ENCODE measurements at regions not wholly inside any gene's neighbourhood (a gene's known extent, or its start where the extent isn't known, plus 50 kb on each side); places are given as distances from the start of the nearest gene placed in this dataset.

DNA sequence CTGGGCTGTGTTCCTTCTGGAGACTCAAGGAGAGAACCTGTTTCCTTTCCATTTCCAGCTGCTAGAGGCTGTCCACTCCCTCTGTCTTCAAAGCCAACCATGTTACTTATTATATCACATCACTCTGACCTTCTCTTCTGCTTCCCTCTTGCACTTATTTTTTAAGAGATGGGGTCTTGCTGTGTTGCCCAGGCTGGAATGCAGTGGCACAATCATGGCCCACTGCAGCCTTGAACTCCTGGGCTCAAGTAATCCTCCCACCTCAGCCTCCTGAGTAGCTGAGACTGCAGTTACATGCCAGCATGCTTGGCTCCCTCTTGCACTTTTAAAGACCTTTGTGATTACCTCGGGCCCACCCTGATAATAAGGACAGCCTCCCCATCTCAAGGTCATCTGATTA is 160.0 kb upstream of the DTNBP1 start:
- Mint-ChIP-seq H3K4me3 (no peak overlapping the region), H3K27me3 (ENCODE audit: low read depth) (peaks cover 4% of the 10 kb centered on the region), H3K27ac (no peak overlapping the region), H3K36me3 (no peaks in the 10 kb centered on the region), H3K4me1 (peaks cover 6% of the 10 kb centered on the region), H3K9me3 (no peaks in the 10 kb centered on the region)
- peak in 1 of 2 experiments; percentile 13 for DNase-seq (ENCODE audit: low spot score in 2 of 2, unreplicated experiment in 2 of 2)
- TF ChIP-seq, protein P1, sequence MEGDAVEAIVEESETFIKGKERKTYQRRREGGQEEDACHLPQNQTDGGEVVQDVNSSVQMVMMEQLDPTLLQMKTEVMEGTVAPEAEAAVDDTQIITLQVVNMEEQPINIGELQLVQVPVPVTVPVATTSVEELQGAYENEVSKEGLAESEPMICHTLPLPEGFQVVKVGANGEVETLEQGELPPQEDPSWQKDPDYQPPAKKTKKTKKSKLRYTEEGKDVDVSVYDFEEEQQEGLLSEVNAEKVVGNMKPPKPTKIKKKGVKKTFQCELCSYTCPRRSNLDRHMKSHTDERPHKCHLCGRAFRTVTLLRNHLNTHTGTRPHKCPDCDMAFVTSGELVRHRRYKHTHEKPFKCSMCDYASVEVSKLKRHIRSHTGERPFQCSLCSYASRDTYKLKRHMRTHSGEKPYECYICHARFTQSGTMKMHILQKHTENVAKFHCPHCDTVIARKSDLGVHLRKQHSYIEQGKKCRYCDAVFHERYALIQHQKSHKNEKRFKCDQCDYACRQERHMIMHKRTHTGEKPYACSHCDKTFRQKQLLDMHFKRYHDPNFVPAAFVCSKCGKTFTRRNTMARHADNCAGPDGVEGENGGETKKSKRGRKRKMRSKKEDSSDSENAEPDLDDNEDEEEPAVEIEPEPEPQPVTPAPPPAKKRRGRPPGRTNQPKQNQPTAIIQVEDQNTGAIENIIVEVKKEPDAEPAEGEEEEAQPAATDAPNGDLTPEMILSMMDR (IDR thresholded peaks at IDR 0.05; ENCODE audit: unreplicated experiment), result no peak

DNA sequence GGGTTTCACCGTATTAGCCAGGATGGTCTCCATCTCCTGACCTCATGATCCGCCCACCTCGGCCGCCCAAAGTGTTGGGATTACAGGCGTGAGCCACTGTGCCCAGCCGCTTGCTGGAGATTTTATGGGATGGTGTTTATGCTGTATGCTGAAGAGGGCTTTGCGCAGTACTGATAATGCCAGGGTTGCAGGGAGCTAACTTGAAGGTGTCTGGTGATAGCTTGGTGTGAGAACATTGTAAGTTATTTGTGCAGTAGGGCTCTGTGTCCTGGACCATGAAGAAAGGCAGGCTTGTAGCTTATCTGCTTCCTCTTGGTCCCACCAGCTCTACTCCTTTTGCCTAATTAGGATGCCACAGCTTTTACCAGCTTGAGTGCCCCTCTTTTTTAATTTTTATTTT is 157.0 kb upstream of the DTNBP1 start:
- Mint-ChIP-seq H3K27ac (no peak overlapping the region), H3K36me3 (peaks cover 5% of the 10 kb centered on the region), H3K9me3 (peaks cover 7% of the 10 kb centered on the region)

DNA sequence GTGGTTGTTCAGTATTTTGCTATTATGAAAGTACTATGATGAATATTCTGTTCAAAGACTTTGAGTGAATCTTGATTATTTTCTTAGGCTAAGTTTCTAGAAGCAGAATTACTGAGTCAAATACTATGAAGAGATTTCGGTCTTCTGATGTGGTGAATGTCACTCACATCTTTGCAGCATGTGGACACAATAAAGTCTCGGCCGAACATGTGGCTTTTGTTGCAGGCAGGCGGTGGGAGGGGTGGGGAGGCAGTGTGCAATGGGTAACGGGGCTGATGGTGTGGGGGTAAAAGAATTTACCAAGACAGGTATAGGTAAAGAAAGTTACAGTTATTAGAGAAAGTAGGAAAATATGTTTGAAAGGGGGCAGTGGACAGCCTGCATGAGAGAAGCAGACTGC is 156.4 kb upstream of the DTNBP1 start:
- Mint-ChIP-seq H3K27ac (no peak overlapping the region), H3K4me1 (peaks cover 8% of the 10 kb centered on the region), H3K27me3 (ENCODE audit: low read depth) (peaks cover 4% of the 10 kb centered on the region), H3K9me3 (peaks cover 7% of the 10 kb centered on the region), H3K4me3 (no peak overlapping the region), H3K36me3 (peaks cover 5% of the 10 kb centered on the region)
- TF ChIP-seq, protein P1 (IDR thresholded peaks at IDR 0.05; ENCODE audit: unreplicated experiment), result no peak
- peak in 1 of 2 experiments; percentile 1 for DNase-seq (ENCODE audit: low spot score in 2 of 2, unreplicated experiment in 2 of 2)

More for the DNA sequence above, 157.0 kb upstream of the DTNBP1 start:
- Mint-ChIP-seq H3K4me1 (peaks cover 8% of the 10 kb centered on the region), H3K27me3 (ENCODE audit: low read depth) (peaks cover 5% of the 10 kb centered on the region), H3K4me3 (no peak overlapping the region)
- DNase-seq (ENCODE audit: low spot score in 2 of 2, unreplicated experiment in 2 of 2), result peak in 1 of 2 experiments; percentile 11
- TF ChIP-seq, protein P1 (IDR thresholded peaks at IDR 0.05; ENCODE audit: unreplicated experiment), result no peak

DNA sequence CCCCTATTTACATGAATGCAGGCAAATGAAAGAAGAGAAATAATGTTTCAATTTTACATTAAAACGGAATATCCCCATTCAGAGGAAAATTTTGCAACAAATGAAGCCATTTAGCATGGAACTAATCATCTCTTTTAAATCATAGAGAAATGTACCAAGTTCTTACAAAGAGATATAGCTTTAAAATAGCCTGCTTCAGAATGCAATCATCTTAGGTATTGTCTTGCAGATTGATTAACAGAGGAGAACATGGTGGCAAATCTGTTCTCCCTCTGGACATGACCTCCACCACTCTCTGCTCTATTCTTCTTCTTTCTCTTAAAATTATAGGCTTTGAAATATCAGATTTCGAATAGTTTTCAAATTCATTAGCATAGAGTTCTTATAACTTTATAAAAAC is 155.7 kb upstream of the DTNBP1 start:
- peaks cover 7% of the 10 kb centered on the region for H3K9me3 Mint-ChIP-seq
- H3K36me3 Mint-ChIP-seq, result peaks cover 5% of the 10 kb centered on the region
- peaks cover 7% of the 10 kb centered on the region for H3K4me1 Mint-ChIP-seq
- peaks cover 4% of the 10 kb centered on the region for H3K27me3 Mint-ChIP-seq (ENCODE audit: low read depth)
- TF ChIP-seq, protein P1 (IDR thresholded peaks at IDR 0.05; ENCODE audit: unreplicated experiment), result no peak
- H3K4me3 Mint-ChIP-seq, result no peak overlapping the region
- no peak for DNase-seq (ENCODE audit: low spot score in 2 of 2, unreplicated experiment in 2 of 2)
- H3K27ac Mint-ChIP-seq, result no peak overlapping the region

DNA sequence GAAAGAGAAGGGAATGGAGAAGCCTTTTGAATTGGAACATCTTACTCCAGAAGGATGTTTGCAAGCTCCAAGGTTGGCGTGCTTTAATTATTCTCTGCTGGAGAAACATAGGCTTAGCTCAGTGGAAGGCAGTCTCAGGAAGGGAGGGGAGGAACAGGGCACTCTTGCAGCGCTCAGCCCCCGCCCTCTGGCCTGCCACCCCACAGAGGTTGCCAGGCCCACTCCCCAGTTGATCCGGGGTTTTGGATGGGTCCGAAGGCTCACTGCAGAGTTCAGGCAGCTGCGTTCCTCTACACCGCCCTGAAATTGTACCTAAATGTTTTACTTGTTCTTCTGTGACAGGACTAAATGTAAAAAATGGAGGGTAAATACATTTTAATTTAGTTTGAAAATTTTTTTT is 155.2 kb upstream of the DTNBP1 start:
- Mint-ChIP-seq H3K36me3 (peaks cover 5% of the 10 kb centered on the region), H3K27me3 (ENCODE audit: low read depth) (peaks cover 4% of the 10 kb centered on the region), H3K27ac (no peak overlapping the region), H3K4me1 (peaks cover 3% of the 10 kb centered on the region), H3K4me3 (no peak overlapping the region), H3K9me3 (peaks cover 7% of the 10 kb centered on the region)
- TF ChIP-seq, protein P1 (IDR thresholded peaks at IDR 0.05; ENCODE audit: unreplicated experiment), result no peak
- no peak for DNase-seq (ENCODE audit: low spot score in 2 of 2, unreplicated experiment in 2 of 2)

DNA sequence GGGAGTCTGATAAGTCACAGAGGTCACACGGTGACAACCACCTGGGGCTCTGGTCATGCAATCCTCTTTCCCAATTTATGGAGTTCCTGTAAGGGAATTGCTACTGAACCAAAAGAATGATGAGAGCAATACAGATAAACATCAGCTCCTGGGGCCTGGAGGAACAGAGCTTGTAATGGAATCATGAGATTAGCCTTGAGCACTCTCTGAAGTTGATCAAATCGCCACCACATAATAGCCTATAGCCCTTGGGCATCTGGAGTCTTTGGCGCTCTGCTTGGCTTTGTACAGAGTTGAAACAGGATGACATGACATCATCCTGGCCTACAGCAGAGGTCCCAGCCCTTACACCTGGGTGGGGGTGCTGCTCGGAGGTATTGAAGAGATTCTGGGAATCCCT is 154.3 kb upstream of the DTNBP1 start:
- H3K27me3 Mint-ChIP-seq (ENCODE audit: low read depth), result peaks cover 4% of the 10 kb centered on the region
- TF ChIP-seq, protein P1 (IDR thresholded peaks at IDR 0.05; ENCODE audit: unreplicated experiment), result no peak
- peaks cover 6% of the 10 kb centered on the region for H3K4me1 Mint-ChIP-seq
- peaks cover 5% of the 10 kb centered on the region for H3K36me3 Mint-ChIP-seq
- no peak overlapping the region for H3K27ac Mint-ChIP-seq
- peaks cover 7% of the 10 kb centered on the region for H3K9me3 Mint-ChIP-seq
- H3K4me3 Mint-ChIP-seq, result no peak overlapping the region
- no peak for DNase-seq (ENCODE audit: low spot score in 2 of 2, unreplicated experiment in 2 of 2)
